DMS53 treated with DMSO at 0.1 percent for 48 hours (cell line): ENCODE measurements at regions not wholly inside any gene's neighbourhood (a gene's known extent, or its start where the extent isn't known, plus 50 kb on each side); places are given as distances from the start of the nearest gene placed in this dataset.

ENCODE experiments used
- DNase-seq: peaks from one replicate; lab custom pipeline; 2025; ENCODE audit not compliant: unreplicated experiment; lab: John Stamatoyannopoulos, UW

GRCh38 chr10:10796061-10796773 is 221.5 kb upstream of the CELF2 start:
- DNase-seq: no peak

- DNase-seq: no peak
These were observed 220.8 kb upstream of the CELF2 start for GRCh38 chr10:10796774-10797415.

- no peak for DNase-seq
These were observed 220.2 kb upstream of the CELF2 start for GRCh38 chr10:10797513-10797912.

- DNase-seq: no peak
These were observed 219.4 kb upstream of the CELF2 start for GRCh38 chr10:10798102-10798863.

GRCh38 chr10:10798864-10799192 is 218.8 kb upstream of the CELF2 start:
- DNase-seq: no peak

- DNase-seq: no peak
These were observed 216.7 kb upstream of the CELF2 start for GRCh38 chr10:10800961-10801360.

DNA sequence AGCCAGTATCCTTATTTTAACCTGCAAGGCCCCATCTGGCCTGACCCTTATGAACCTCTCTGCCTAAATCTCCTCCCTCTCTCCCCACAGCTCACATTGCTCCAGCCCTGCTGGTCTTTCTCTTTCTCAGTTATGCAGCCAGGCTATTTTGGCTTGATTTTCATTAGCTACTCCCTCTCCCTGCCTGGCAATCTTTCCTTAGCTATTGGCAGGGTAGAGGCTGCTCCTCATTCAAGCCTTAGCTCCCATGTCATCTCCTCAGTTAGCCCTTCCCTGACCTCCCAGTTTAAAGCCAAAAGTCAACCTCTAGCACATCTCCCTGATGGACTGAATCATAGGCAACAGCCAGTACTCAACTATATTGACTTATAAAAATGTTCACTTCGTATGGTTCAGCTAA is 214.4 kb upstream of the CELF2 start:
- no peak for DNase-seq

DNA sequence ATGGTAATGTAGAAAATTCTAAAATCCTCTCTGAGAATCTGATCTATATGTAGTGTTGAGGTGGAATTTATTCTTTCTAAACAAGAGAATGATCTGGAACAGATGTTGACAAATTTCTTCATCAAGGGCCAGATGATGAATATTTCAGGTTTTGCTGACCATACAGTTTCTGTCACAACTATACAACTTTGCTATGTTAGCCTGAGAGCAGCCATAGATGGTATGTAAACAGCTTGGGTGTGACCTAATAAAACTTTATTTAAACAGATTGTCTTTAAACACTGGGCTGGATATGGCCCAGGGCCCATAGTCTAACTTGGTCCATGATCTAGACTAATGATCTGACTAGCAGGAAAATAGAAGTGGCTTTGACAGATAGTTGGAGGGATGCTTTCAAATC is 213.6 kb upstream of the CELF2 start:
- DNase-seq: no peak

- DNase-seq: no peak
These were observed 212.5 kb upstream of the CELF2 start for GRCh38 chr10:10804998-10805740.

GRCh38 chr10:10807106-10807505 is 210.6 kb upstream of the CELF2 start:
- no peak for DNase-seq

DNA sequence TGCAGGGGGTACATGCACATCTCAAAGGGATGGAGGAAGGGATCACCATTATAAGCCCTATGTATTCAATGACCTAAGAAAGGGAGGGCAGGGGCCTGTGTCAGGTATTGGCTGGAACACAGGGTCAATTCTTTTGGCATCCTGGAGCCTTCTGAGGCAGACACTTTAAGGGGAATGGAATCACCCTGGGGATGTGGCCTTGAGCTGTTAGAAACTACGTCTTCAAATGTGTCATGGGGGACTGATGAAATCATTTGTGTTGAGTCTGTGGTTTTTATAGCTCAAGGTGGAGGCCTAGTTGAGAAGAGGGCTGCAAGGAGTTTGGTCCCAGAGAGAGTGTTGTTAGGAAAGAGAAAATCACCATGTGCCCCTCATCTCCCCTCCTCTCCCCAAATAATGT is 206.1 kb upstream of the CELF2 start:
- DNase-seq: no peak

GRCh38 chr10:10813656-10814055 is 204.0 kb upstream of the CELF2 start:
- no peak for DNase-seq

- DNase-seq: no peak
These were observed 203.6 kb upstream of the CELF2 start for GRCh38 chr10:10814069-10814468.

DNA sequence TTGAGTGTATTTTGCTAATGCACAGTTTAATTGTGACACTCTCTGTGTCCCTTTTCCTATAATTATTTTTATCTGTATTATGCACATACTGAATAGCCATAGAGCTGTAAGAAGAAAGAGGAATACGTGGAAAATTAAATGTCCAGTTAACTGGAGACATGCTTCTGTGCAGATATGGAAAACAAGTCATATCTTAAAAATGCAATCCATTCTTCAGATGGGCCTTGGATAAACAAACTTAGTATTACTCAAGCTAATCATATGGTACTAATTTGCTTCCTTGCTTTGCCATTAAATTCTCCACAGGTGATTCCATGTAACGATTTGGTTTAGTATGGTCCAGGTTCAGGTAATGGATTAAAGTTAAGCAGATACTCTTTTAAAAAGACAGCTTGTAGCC is 201.2 kb upstream of the CELF2 start:
- DNase-seq: no peak

- no peak for DNase-seq
These were observed 200.1 kb upstream of the CELF2 start for GRCh38 chr10:10817609-10818008.

DNA sequence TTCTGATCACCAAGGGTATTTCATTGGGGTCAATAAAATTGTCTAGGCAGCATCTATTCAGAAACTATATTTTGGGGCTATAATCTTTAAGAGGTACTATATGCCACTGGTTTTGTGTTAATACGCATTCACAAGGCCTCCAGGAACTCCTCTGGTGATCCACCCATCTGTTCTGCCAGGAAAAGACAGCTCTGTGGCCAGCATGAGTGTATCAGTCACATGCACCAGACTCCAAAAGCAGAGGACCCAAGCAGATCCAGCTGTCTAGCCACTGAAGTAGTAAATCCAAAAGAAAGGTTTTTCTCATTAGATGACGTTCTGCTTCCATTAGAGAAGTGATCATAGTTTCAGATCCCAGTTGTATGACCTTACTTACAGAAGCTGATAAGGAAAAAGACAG is 199.6 kb upstream of the CELF2 start:
- DNase-seq: no peak

GRCh38 chr10:10819206-10819856 is 198.3 kb upstream of the CELF2 start:
- DNase-seq: no peak

DNA sequence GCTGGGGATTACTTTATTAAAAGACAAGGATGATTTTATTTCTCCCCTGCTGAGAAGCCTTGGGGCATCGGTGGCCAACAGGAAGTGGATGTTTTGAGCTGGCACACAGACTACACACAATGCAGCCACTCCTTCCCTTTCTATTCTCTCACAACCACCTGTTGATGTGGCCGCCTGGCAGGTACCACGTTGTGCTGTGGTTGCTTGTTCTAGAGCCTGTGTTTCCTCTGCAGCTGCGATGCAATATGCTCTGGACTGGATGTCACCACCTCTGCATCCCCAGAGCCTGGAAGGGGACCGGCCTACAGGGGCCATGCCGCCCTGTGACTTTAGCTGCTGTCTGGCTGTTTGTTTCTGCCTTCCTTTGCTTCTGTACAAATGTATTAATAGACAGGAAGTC is 195.7 kb upstream of the CELF2 start:
- no peak for DNase-seq

- DNase-seq: no peak
These were observed 193.0 kb upstream of the CELF2 start for GRCh38 chr10:10824591-10825148.

DNA sequence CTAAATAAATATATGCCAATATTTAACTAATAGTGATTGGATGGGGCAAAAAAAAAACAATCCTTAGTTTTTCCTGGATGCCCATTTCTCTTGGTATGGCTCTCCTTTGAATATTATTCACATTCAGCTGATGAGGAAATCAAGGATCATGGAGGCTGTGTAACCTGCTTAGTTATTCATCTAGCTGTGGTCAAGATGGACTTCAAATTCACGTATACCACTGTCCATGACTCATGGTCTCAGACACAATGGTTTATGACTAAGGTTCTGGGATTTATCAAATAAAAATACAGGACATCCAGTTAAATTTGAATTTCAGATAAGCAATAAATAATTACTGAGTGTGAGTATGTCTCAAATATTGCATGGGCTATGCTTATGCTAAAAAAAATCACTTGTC is 191.5 kb upstream of the CELF2 start:
- DNase-seq: no peak

GRCh38 chr10:10828623-10829022 is 189.0 kb upstream of the CELF2 start:
- DNase-seq: no peak
